Activated naive CD8-positive, alpha-beta T cell treated with anti-CD3 and anti-CD28 coated beads, Interleukin-2, amount 50 U/mL, for 24 hours (primary cell): ENCODE measurements at regions not wholly inside any gene's neighbourhood (a gene's known extent, or its start where the extent isn't known, plus 50 kb on each side); places are given as distances from the start of the nearest gene placed in this dataset.

Source experiments
- ATAC-seq: fragments of 150-1000 bp; cut with Tn5 transposase; one replicate; pipeline ENCODE4 v1.10.0; 2021
- DNase-seq: peaks from one replicate; pipeline ENCODE4 v3.0.0; 2021
- H3K27ac Mint-ChIP-seq: one replicate; pipeline ENCODE4 v1.8.0; 2021; ENCODE audit warnings: mild to moderate bottlenecking, mixed read lengths
- H3K27me3 Mint-ChIP-seq: one replicate; pipeline ENCODE4 v1.8.0; 2021; ENCODE audit warnings: mixed read lengths
- H3K36me3 Mint-ChIP-seq: one replicate; pipeline ENCODE4 v1.8.0; 2021; ENCODE audit warnings: low read depth, mixed read lengths
- H3K4me1 Mint-ChIP-seq: one replicate; pipeline ENCODE4 v1.8.0; 2021; ENCODE audit warnings: mixed read lengths
- H3K4me3 Mint-ChIP-seq: one replicate; pipeline ENCODE4 v1.8.0; 2021; ENCODE audit warnings: mild to moderate bottlenecking, moderate library complexity, mixed read lengths
- H3K9me3 Mint-ChIP-seq: one replicate; pipeline ENCODE4 v1.8.0; 2021; ENCODE audit warnings: mixed read lengths

DNA sequence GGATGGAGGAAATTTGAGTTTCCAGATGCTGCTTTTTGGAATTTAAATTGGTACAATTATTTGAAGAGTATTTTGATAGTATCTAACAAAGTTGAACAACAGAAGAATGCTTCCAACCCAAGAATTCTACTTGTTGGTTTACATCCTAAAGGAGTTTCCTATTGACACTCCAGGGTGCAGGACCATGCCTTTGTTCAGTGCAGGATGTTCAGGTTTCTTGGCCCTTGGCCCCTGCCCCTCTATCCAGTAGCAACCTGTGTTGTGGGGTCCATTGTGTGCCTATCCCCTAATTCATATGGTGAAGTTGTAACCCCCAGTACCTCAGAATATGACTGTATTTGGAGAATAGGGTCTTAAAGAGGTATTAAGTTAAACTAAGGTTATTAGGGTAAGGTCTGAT lies 750.0 kb upstream of the ZNF608 start:
- DNase-seq = no peak
- Mint-ChIP-seq H3K36me3 (no peaks in the 10 kb centered on the region), H3K27me3 (no peaks in the 10 kb centered on the region), H3K4me1 (no peaks in the 10 kb centered on the region), H3K4me3 (no peak overlapping the region), H3K9me3 (peaks cover 9% of the 10 kb centered on the region), H3K27ac (no peak overlapping the region)
- no peak for ATAC-seq

- no peak overlapping the region for H3K27ac Mint-ChIP-seq
- no peaks in the 10 kb centered on the region for H3K4me1 Mint-ChIP-seq
- H3K4me3 Mint-ChIP-seq = no peak overlapping the region
- ATAC-seq = no peak
- H3K36me3 Mint-ChIP-seq = no peaks in the 10 kb centered on the region
- no peaks in the 10 kb centered on the region for H3K27me3 Mint-ChIP-seq
- DNase-seq = no peak
- H3K9me3 Mint-ChIP-seq = peaks cover 5% of the 10 kb centered on the region
Observed at GRCh38 chr5:125497651-125498050, 751.2 kb upstream of the ZNF608 start.

DNA sequence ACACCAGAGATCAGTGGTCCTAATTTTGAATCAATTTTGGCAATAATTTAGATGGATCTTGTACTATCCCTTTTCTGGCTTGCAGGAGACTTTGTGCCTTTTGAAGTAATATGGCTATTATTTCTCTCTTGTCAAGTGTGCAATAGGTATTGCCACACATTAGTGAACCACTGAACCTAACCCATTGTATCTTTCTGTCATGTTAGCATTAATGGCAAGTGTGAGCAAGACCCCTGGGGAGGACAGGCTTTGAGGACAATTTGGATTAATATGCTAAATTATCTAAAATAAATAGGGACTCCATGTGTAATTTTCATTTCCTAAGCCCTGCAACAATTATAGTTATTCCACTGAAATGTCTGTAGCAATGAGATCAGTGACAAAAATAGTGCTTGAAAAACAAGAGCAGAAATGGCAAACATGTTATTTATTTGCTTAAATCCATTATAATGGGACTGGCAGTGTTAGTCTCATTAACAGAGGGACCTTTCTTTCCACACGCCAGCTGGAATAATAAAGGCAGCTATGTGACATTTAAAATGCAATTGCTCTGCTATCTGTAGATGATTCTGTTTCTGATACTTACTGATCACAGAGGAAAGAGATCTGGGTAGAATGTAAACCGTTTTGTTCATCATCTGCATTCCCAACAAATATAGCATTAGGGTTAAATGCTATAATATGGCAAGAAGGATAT lies 753.3 kb upstream of the ZNF608 start:
- DNase-seq (no peak), ATAC-seq (no peak)
- no peaks in the 10 kb centered on the region for H3K4me1 Mint-ChIP-seq
- no peaks in the 10 kb centered on the region for H3K36me3 Mint-ChIP-seq
- no peaks in the 10 kb centered on the region for H3K27me3 Mint-ChIP-seq
- H3K9me3 Mint-ChIP-seq = peaks cover 3% of the 10 kb centered on the region
- H3K27ac Mint-ChIP-seq = no peak overlapping the region
- no peak overlapping the region for H3K4me3 Mint-ChIP-seq

DNA sequence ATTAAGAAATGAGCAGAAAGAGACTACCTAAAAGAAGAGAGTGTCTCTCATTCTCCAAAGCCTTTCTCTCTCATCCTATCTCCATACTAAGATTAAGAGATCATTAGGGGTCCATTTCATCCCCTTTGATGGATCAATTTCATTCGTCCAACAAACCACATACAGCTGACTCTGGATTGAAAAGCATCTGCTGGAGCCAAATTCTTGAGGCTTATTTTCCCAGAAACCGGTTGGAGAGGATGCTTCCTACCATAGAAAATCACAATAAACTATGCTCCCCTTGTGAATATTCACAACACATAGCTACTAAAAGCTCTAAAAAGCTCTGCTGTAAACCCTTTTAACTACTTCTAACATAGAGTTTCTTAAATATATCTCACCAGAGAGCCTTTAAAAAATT lies 755.0 kb upstream of the ZNF608 start:
- Mint-ChIP-seq H3K4me3 (no peak overlapping the region), H3K9me3 (no peaks in the 10 kb centered on the region), H3K4me1 (no peaks in the 10 kb centered on the region), H3K27ac (no peak overlapping the region), H3K36me3 (no peaks in the 10 kb centered on the region), H3K27me3 (no peaks in the 10 kb centered on the region)
- DNase-seq (no peak), ATAC-seq (no peak)

- peaks cover 16% of the 10 kb centered on the region for H3K9me3 Mint-ChIP-seq
- no peak for DNase-seq
- no peaks in the 10 kb centered on the region for H3K27me3 Mint-ChIP-seq
- H3K36me3 Mint-ChIP-seq = no peaks in the 10 kb centered on the region
- H3K4me1 Mint-ChIP-seq = no peaks in the 10 kb centered on the region
- no peak overlapping the region for H3K27ac Mint-ChIP-seq
- no peak overlapping the region for H3K4me3 Mint-ChIP-seq
- no peak for ATAC-seq
Observed at GRCh38 chr5:125503946-125504345, 757.5 kb upstream of the ZNF608 start.

DNA sequence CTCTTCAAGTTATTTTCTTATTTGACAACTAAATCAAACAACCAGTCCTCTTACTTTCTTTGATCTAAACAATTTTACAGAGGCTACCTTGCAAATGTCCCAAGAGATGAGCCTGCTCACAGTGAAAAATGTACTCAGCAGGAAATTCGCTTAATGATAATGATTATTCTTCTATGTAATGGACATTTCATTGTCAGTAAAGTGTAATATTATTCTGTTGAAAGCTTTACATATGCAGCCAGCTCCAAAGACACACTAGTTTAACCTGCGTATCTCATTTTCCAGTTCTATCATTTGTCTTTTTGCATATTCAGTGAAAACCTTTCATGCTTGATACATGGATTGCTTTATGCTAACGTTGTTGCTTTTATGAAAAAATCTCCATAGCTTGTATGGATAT lies 758.7 kb upstream of the ZNF608 start:
- Mint-ChIP-seq H3K4me3 (no peak overlapping the region), H3K27ac (no peak overlapping the region), H3K9me3 (peaks cover 16% of the 10 kb centered on the region), H3K27me3 (no peaks in the 10 kb centered on the region), H3K4me1 (no peaks in the 10 kb centered on the region), H3K36me3 (no peaks in the 10 kb centered on the region)
- no peak for DNase-seq
- no peak for ATAC-seq

DNA sequence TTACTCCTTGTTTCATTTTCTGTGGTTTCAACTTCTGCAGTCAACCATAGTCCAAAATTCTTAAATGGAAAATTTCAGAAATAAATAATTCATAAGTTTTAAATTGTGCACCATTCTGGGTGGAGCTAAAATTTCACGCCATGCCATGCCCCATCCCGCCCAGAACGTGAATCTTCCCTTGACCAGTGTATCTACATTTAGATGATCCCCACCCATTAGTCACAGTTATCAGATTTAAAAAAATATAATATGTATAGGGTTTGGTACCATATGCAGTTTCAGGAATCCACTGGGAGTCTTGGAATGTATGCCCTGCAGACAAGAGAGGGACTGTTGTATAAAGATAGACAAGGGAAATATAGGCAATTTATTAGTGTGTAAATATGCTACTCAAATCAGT lies 759.7 kb upstream of the ZNF608 start:
- Mint-ChIP-seq H3K4me3 (no peak overlapping the region), H3K4me1 (no peaks in the 10 kb centered on the region), H3K27me3 (no peaks in the 10 kb centered on the region), H3K36me3 (no peaks in the 10 kb centered on the region), H3K9me3 (peaks cover 16% of the 10 kb centered on the region), H3K27ac (no peak overlapping the region)
- ATAC-seq (no peak), DNase-seq (no peak)

- no peak overlapping the region for H3K27ac Mint-ChIP-seq
- ATAC-seq (no peak), DNase-seq (no peak)
- H3K4me1 Mint-ChIP-seq = no peaks in the 10 kb centered on the region
- H3K36me3 Mint-ChIP-seq = no peaks in the 10 kb centered on the region
- H3K27me3 Mint-ChIP-seq = no peaks in the 10 kb centered on the region
- H3K9me3 Mint-ChIP-seq = peaks cover 16% of the 10 kb centered on the region
- H3K4me3 Mint-ChIP-seq = no peak overlapping the region
Observed at GRCh38 chr5:125508225-125508624, 761.8 kb upstream of the ZNF608 start.

GRCh38 chr5:125510651-125511050 lies 764.2 kb upstream of the ZNF608 start:
- Mint-ChIP-seq H3K27ac (no peak overlapping the region), H3K4me3 (no peak overlapping the region), H3K4me1 (no peaks in the 10 kb centered on the region), H3K36me3 (no peaks in the 10 kb centered on the region), H3K9me3 (peaks cover 16% of the 10 kb centered on the region), H3K27me3 (no peaks in the 10 kb centered on the region)
- DNase-seq (no peak), ATAC-seq (no peak)

DNA sequence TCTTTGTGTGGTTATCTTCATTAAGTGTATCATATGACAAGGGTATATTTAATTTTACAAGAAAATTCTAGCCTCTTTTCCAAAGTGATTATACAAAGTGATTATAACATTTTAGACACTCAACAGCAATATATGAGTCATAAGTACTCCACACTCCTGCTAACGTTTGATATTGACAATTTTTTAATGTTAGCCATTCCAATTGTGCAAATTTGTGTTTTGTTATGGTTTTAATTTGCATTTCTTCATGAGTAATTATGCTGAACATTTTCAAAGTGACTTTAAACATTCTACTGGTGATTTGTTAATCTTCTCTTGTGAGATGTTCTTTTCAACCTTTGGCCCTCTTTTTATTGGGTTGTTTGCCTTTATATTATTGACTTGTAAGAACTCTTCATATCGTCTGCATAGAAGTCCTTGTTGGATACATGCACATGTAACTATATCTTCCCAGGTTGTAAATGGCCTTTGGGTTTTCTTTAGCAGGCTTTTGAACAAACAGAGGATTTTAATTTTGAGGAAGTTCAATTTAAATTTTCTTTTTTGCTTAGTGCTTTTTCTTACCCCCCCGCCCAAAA lies 771.6 kb upstream of the ZNF608 start:
- Mint-ChIP-seq H3K27ac (no peak overlapping the region), H3K27me3 (no peaks in the 10 kb centered on the region), H3K9me3 (peaks cover 9% of the 10 kb centered on the region), H3K36me3 (no peaks in the 10 kb centered on the region), H3K4me1 (no peaks in the 10 kb centered on the region), H3K4me3 (no peak overlapping the region)
- ATAC-seq (no peak), DNase-seq (no peak)

- no peak for DNase-seq
- H3K4me1 Mint-ChIP-seq = no peaks in the 10 kb centered on the region
- ATAC-seq = no peak
- H3K9me3 Mint-ChIP-seq = peaks cover 9% of the 10 kb centered on the region
- H3K36me3 Mint-ChIP-seq = no peaks in the 10 kb centered on the region
- no peak overlapping the region for H3K27ac Mint-ChIP-seq
- no peak overlapping the region for H3K4me3 Mint-ChIP-seq
- no peaks in the 10 kb centered on the region for H3K27me3 Mint-ChIP-seq
Observed at GRCh38 chr5:125521289-125521688, 774.9 kb upstream of the ZNF608 start.

- H3K36me3 Mint-ChIP-seq = no peaks in the 10 kb centered on the region
- ATAC-seq (no peak), DNase-seq (no peak)
- no peaks in the 10 kb centered on the region for H3K4me1 Mint-ChIP-seq
- peaks cover 4% of the 10 kb centered on the region for H3K9me3 Mint-ChIP-seq
- no peak overlapping the region for H3K4me3 Mint-ChIP-seq
- no peaks in the 10 kb centered on the region for H3K27me3 Mint-ChIP-seq
- no peak overlapping the region for H3K27ac Mint-ChIP-seq
Observed at GRCh38 chr5:125525356-125525755, 778.9 kb upstream of the ZNF608 start.

DNA sequence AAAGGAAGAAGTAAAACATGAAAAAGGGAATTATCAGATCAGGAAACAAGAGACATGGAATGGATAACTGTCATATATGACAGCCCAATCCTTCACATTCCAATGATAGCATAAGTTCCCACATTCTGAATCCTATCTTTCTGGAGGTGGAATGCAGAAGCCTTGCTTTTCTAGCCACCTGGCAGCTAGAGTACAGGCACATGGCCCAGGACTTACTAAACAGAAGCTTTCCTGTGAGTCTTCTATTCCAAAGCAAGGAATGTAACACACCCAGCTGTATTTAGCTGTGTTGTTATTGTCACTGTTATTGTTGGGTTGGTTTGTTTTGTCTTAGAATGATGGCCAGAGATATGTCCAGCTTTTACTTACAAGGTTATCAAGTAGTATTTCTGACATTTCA lies 780.5 kb upstream of the ZNF608 start:
- DNase-seq (no peak), ATAC-seq (no peak)
- Mint-ChIP-seq H3K36me3 (no peaks in the 10 kb centered on the region), H3K27me3 (no peaks in the 10 kb centered on the region), H3K4me1 (no peaks in the 10 kb centered on the region), H3K27ac (no peak overlapping the region), H3K4me3 (no peak overlapping the region), H3K9me3 (no peaks in the 10 kb centered on the region)

DNA sequence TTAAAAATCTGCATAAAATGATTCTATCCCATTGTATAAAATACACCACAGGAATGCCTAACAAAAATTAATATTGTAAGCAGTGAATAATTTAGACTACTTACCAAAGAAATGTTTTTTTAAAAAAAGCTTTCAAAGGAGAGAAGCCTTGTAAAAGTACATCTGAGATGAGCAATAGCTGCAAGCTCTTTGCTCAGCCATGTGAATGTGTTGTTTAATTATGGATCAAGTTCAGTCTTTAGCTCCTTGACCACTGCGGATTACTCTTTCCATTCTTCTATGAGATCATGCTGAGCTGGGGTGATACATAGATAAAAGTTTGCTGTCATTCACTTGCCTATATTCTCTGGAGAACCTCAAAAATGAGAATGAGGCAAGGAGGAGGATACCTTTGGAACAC lies 782.4 kb upstream of the ZNF608 start:
- H3K4me1 Mint-ChIP-seq = no peaks in the 10 kb centered on the region
- peaks cover 8% of the 10 kb centered on the region for H3K9me3 Mint-ChIP-seq
- H3K27ac Mint-ChIP-seq = no peak overlapping the region
- H3K36me3 Mint-ChIP-seq = no peaks in the 10 kb centered on the region
- no peak for DNase-seq
- no peaks in the 10 kb centered on the region for H3K27me3 Mint-ChIP-seq
- ATAC-seq = no peak
- H3K4me3 Mint-ChIP-seq = no peak overlapping the region

DNA sequence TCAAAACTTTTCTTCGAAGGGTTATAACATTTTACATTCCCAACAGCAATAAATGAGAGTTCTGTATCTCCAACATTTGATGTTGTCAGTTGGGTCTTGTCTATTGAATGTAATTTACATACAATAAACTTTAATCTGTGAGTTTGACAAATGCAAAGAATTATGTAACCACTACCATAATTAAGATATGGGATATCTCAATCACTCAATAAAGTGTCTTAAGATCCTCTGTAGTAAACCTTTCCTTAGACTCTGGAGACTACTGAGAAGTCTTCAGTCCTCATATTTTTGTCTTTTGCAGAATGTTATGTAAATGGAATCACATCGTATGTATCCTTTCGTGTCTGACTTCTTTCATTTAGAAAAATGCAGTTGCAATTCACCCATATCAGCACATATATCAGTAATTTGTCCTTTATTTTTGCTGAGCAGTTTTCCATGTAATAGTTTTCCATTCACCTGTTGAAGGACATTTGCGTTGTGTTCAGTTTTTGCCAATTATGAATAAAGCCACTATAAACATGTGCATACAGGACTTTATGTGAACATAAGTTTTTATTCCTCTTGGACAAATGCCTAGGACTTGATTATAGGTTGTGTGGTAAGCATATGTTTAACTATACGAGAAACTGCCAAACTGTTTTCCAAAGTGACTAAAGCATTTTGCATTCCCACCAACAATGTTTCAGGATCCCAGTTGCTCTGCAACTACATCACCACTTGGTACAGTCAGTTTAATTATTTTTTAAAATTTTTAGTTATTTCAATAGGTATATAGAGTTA lies 784.6 kb upstream of the ZNF608 start:
- Mint-ChIP-seq H3K27me3 (no peaks in the 10 kb centered on the region), H3K4me3 (no peak overlapping the region), H3K4me1 (no peaks in the 10 kb centered on the region), H3K36me3 (no peaks in the 10 kb centered on the region), H3K27ac (no peak overlapping the region), H3K9me3 (peaks cover 14% of the 10 kb centered on the region)
- ATAC-seq (no peak), DNase-seq (no peak)
